HG03159 (cell line): ENCODE measurements at regions not wholly inside any gene's neighbourhood (a gene's known extent, or its start where the extent isn't known, plus 50 kb on each side); places are given as distances from the start of the nearest gene placed in this dataset.
"Not testable (repeated sequence)": the region's sequence is repeated elsewhere in the genome, so short reads cannot be mapped to it uniquely, and the experiment has no call there.

Source experiments
- ATAC-seq: cut with Tn5 transposase; IDR thresholded peaks from one replicate; pipeline ENCODE4 v1.9.1; 2021; ENCODE audit warnings: mild to moderate bottlenecking, moderate library complexity; ENCODE audit not compliant: unreplicated experiment

DNA sequence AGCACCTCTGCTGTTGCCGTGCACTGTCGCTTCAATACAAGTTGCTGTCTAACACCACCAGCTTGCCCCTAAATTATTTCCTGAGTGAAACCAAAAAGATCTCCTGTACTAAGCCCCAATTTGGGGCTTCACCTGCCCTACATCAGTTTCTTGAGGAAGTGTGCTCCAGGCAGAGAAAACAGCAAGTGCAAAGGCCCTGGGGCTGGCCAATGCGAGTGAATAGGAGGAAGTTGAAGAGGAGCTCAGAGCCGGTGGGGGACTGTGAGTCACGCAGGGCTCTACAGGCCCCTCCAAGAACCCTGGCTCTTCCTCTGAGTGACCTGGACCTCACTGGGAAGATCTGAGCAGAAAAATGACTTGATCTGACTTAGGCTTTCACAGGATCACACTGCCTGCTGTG is 117.2 kb downstream of the IPO8 start:
- ATAC-seq: no peak

- no peak for ATAC-seq
Measured at GRCh38 chr12:30573145-30573544, 122.5 kb downstream of the IPO8 start.

GRCh38 chr12:30570211-30570890 is 125.3 kb downstream of the IPO8 start:
- no peak for ATAC-seq

GRCh38 chr12:30569426-30569825 is 126.2 kb downstream of the IPO8 start:
- no peak for ATAC-seq

DNA sequence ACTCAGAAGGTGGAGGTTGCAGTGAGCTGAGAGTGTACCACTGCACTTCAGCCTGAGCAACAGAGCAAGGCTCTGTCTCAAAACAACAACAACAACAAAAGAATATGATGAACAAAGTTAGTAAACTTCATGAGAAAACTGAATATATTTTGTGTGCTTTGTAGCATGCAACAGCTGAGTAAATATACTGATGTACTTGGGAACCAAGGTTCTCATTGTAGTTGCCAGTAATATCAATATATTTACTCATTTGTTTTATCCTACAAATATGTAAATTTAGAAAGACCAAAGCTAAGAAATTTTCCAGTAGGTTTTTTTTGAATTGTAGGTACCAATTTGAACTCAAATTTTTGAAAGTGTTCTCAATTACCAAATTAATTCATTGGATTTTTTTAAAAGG is 127.2 kb downstream of the IPO8 start:
- ATAC-seq: no peak

DNA sequence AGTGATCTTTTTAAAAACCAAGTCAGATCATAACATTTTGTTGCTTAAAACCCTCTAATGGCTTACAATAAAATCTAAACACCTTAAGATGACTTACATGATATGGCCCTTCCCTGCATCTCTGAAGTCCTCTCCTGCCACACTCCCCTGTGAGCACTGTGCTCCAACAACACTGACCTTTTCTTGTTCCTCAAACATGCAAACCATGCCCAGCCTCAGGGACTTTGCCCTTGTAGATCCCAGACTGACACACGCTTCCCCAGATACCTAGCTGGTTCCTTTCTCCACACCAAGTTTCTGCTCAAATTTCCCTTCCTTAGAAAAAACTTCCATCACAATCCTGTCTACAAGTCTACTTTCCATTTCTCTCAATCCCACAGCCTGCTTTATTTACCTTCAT is 128.6 kb downstream of the IPO8 start:
- no peak for ATAC-seq

DNA sequence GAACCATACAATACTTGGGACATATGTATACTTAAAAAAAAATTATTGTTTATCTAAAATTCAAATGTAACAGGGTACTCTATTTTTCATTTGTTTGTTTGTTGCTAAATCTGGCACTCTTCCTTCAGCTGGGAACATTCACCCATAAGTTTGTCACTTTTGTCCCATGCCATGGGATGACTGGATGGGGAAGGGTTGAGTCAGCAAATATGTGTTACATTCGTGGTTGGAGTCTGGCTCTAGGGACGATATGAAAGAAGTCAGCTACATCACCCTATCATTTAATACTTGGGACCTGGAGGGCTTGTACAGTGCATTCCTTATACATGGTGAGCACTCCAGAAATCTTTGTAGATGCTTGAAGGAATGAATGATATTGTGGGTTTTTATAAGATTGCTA is 131.3 kb downstream of the IPO8 start:
- no peak for ATAC-seq

- no peak for ATAC-seq
Measured at GRCh38 chr12:30548203-30548602, 147.5 kb downstream of the IPO8 start.

DNA sequence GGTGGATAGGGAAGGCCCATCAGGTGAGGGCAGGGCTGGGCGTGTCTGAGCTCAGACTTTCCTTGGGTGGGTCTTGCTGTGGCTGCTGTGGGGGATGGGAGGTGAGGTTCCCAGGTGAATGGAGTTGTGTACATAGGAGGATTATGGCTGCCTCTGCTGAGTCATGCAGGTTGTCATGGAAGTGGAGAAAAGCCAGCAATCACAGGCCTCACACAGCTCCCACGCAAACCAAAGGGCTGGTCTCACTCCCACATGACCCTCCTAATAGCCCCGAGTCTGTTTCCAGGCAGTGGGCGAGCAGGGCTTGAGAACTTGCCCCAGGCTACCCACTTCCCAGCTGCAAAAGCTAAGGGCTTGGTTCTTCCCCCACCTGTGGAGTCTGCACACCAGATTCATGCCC is 149.5 kb downstream of the IPO8 start:
- ATAC-seq: no peak

GRCh38 chr12:30544704-30545103 is 151.0 kb downstream of the IPO8 start:
- not testable (repeated sequence) for ATAC-seq

- no peak for ATAC-seq
Measured at GRCh38 chr12:30537228-30537627, 158.4 kb downstream of the IPO8 start.

GRCh38 chr12:30533558-30534265 is 162.0 kb downstream of the IPO8 start:
- no peak for ATAC-seq

DNA sequence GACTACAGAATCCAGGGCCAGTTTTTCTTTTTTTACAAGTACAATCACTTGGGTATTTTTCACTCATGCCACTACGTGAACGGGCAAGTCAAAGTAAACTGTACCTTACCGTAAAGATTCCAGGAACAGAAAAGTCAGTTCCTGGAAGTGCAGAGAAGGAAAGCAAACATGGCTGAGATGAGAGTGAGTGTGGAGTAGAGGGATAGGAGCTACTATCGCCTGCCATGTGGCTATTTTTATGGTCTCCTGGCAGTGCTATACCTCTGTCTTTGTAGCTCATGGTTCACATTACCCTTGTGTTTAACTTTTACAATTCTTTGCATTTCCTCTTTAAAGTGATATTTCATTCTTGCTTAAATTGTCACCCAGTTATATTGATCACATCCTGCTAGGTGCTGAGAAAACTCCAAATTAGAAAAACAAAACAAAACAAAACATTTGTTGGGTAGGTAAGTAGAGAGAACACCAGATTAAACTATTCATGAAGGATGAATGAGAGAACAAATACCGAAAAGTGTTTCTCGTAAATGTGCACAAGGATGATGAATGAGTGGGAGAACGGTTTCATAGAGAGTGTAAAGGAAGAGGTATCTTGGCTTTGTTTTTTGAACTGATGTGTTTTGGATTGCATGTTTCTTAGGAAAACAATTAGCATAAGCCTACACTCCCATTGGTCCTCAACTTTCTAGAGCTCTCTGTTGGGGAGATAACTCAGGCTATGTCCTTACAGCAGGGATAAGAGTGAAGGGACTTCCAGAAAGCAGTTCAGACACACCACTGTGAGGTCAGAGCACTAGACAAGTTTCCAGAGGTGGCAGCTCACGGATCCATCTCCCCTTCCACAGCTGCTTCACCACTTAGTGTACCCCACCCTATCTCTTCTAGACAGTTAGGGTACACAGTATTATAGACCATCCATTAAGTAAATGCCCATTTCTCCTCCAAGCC is 163.7 kb downstream of the IPO8 start:
- ATAC-seq: no peak

GRCh38 chr12:30529489-30530269 is 166.0 kb downstream of the IPO8 start:
- ATAC-seq: no peak

DNA sequence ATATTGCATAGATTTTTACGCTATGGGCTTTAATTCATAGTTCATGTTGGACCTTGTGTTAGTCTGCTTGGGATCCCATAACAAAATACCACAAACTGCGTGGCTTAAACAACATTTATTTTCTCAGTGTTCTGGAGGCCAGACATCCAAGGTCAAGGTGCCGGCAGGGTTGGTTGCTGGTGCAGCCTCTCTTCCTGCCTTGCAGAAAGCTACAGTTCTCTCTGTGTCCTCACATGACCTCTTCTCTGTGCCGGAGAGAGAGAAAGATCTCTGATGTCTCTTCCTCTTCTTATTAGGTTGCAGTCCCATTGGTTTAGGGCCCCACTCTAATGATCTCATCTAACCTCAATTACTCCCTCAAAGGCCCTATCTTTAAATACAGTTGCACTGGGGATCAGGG is 170.5 kb downstream of the IPO8 start:
- ATAC-seq: no peak

DNA sequence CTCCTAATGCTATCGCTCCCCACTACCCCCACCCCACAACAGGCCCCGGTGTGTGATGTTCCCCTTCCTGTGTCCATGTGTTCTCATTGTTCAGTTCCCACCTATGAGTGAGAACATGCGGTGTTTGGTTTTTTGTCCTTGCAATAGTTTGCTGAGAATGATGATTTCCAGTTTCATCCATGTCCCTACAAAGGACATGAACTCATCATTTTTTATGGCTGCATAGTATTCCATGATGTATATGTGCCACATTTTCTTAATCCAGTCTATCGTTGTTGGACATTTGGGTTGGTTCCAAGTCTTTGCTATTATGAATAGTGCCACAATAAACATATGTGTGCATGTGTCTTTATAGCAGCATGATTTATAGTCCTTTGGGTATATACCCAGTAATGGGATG is 175.4 kb downstream of the IPO8 start:
- not testable (repeated sequence) for ATAC-seq

DNA sequence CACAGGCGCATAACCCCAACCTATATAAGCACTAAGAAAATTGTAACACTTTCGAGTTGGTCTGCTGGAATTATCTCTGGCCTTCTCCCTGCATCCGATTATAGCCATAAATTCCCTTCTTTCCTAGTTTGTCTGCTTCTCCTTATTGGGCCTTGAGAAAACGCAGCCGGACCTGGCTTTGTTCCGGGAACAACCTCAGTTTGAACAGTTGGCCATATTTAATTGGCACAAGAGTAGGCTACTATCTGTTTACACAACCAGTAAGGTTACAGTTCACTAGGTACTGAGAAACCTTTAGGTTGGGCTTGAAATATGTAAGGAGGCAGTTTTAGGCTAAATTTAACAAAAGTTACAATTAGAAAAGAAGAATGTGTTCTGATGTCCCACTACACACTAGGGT is 176.1 kb downstream of the IPO8 start:
- ATAC-seq: no peak

GRCh38 chr12:30517320-30517719 is 178.3 kb downstream of the IPO8 start:
- no peak for ATAC-seq

DNA sequence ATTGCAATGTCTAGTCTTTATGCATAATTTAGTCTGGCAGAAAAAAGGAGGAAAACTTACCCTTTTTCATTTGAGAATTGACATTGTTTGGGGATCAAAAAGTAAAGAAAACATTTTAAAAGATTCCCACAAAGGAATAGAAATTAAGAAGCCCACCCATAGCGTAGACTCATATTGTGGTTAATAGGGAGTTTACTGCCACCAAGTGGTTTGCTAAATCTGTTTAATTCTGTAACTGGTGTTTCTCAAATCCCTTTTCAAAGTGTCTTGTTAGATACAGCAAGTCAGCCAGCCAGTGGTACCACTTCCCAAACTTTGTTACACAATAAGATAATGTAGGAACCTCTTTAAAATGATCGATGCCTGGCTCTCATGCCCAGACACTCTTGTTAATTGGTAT is 180.3 kb downstream of the IPO8 start:
- ATAC-seq: no peak

GRCh38 chr12:30514666-30515065 is 181.0 kb downstream of the IPO8 start:
- ATAC-seq: no peak
